CD4-positive, CD25-positive, alpha-beta regulatory T cell (primary cell): ENCODE measurements at regions not wholly inside any gene's neighbourhood (a gene's known extent, or its start where the extent isn't known, plus 50 kb on each side); places are given as distances from the start of the nearest gene placed in this dataset.
"Not testable (repeated sequence)": the region's sequence is repeated elsewhere in the genome, so short reads cannot be mapped to it uniquely, and the experiment has no call there.

Experiments
- ATAC-seq, 2 donors: fragments of 150-1000 bp; cut with Tn5 transposase; one replicate each; pipeline ENCODE4 v1.10.0; 2021; ENCODE audit warnings: low read depth in 2 of 2, moderate number of reproducible peaks in 2 of 2, moderate library complexity in 1 of 2
- DNase-seq, 3 donors: peaks; one replicate each; pipeline versions ENCODE4 v3.0.0 to v3.0.0-alpha.2; 2012 to 2022; ENCODE audit warnings: mixed read lengths in 1 of 3
- H3K27ac ChIP-seq: one replicate; pipeline ENCODE4 v1.7.0; 2013; ENCODE audit warnings: mild to moderate bottlenecking, low read length; ENCODE audit not compliant: insufficient read depth, poor library complexity, severe bottlenecking
- H3K27me3 ChIP-seq: one replicate; pipeline ENCODE4 v1.7.0; 2013; ENCODE audit warnings: low read length; ENCODE audit not compliant: control insufficient read depth, insufficient read depth
- H3K36me3 ChIP-seq: one replicate; pipeline ENCODE4 v1.7.0; 2013; ENCODE audit warnings: mild to moderate bottlenecking, low read length, moderate library complexity; ENCODE audit not compliant: control insufficient read depth, insufficient read depth
- H3K4me1 ChIP-seq: 2 replicates; pipeline ENCODE4 v1.7.0; 2013; ENCODE audit warnings: mild to moderate bottlenecking, low read length; ENCODE audit not compliant: insufficient read depth, control insufficient read depth, poor library complexity, severe bottlenecking
- H3K4me3 ChIP-seq: one replicate; pipeline ENCODE4 v1.7.0; 2013; ENCODE audit warnings: low read depth, mild to moderate bottlenecking, low read length, moderate library complexity
- H3K9me3 ChIP-seq, 2 experiments: 1 replicate in 1 of 2; 2 replicates in 1 of 2; pipeline ENCODE4 v1.7.0; 2013; ENCODE audit warnings: low read length in 2 of 2, mild to moderate bottlenecking in 1 of 2, moderate library complexity in 1 of 2; ENCODE audit not compliant: control insufficient read depth in 2 of 2
- H3K27ac Mint-ChIP-seq, 3 donors: one replicate each; pipeline ENCODE4 v1.8.0; 2020 to 2022; ENCODE audit warnings: mild to moderate bottlenecking in 3 of 3, mixed read lengths in 3 of 3, moderate library complexity in 2 of 3
- H3K27me3 Mint-ChIP-seq: one replicate; pipeline ENCODE4 v1.8.0; 2022; ENCODE audit warnings: mild to moderate bottlenecking, mixed read lengths
- H3K36me3 Mint-ChIP-seq: one replicate; pipeline ENCODE4 v1.8.0; 2020; ENCODE audit warnings: mixed read lengths
- H3K4me1 Mint-ChIP-seq, 4 donors: one replicate each; pipeline ENCODE4 v1.8.0; 2020 to 2022; ENCODE audit warnings: mixed read lengths in 4 of 4, mild to moderate bottlenecking in 1 of 4
- H3K4me3 Mint-ChIP-seq, 4 donors: one replicate each; pipeline ENCODE4 v1.8.0; 2020 to 2022; ENCODE audit warnings: mild to moderate bottlenecking in 4 of 4, mixed read lengths in 4 of 4, moderate library complexity in 3 of 4
- H3K9me3 Mint-ChIP-seq, 7 donors: one replicate each; pipeline ENCODE4 v1.8.0; 2020 to 2022; ENCODE audit warnings: mixed read lengths in 7 of 7, mild to moderate bottlenecking in 3 of 7, moderate library complexity in 2 of 7

DNA sequence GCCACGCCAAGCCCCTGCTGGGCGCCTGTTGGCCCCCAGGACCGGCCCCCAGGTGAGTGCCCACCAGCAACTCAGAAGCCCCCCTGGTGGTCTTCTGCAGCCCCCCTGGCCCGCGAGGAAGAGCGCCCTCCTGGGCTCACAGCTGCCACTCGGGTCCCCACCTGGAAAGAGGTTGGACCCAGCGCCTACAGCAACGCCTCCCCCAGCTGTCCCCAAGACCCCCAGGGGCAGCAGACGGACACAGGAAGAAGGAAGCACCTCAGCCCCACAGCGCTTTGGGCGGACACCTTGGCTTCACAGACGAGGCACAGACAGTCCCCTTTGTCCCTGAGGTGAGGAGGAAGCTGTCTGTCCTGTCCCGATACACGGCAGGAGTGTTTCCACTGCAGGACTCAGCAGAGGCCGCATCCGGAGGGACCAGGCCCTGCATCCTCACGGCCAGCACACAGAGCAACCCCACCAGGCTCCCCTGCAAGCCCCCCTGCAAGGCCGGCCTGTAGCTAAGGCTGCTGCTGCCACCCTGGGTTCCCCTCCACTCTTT, 115.6 kb upstream of the NKX1-1 start:
- Mint-ChIP-seq H3K4me3 (peak overlapping the region in 1 of 4 donors; percentile 31), H3K27me3 (peaks cover 40% of the 10 kb centered on the region), H3K36me3 (no peaks in the 10 kb centered on the region), H3K27ac (no peak overlapping the region), H3K9me3 (peaks cover 0 to 7% (median 1%) of the 10 kb centered on the region in 7 donors), H3K4me1 (peaks cover 0 to 11% (median 0%) of the 10 kb centered on the region in 4 donors)
- no peaks in the 10 kb centered on the region for H3K9me3 ChIP-seq
- H3K36me3 ChIP-seq: no peaks in the 10 kb centered on the region
- H3K4me1 ChIP-seq: no peaks in the 10 kb centered on the region
- no peak for ATAC-seq
- no peak overlapping the region for H3K27ac ChIP-seq
- peak in 1 of 3 donors; percentile 0 for DNase-seq
- H3K27me3 ChIP-seq: no peaks in the 10 kb centered on the region
- H3K4me3 ChIP-seq: no peak overlapping the region

- DNase-seq: peak in 2 of 3 donors; percentile 0 to 8
- not testable (repeated sequence) for H3K4me1 ChIP-seq, H3K27ac Mint-ChIP-seq, H3K36me3 ChIP-seq, H3K4me3 ChIP-seq, ATAC-seq, H3K9me3 ChIP-seq, H3K27me3 ChIP-seq, H3K27ac ChIP-seq, H3K9me3 Mint-ChIP-seq, H3K36me3 Mint-ChIP-seq
- Mint-ChIP-seq H3K4me1 (peaks cover 0 to 11% (median 0%) of the 10 kb centered on the region in 4 donors), H3K4me3 (peak overlapping the region in 3 of 4 donors; percentile 58 to 70 (median 69)), H3K27me3 (peaks cover 40% of the 10 kb centered on the region)
Measured at GRCh38 chr4:1520795-1521576, 114.7 kb upstream of the NKX1-1 start.

DNA sequence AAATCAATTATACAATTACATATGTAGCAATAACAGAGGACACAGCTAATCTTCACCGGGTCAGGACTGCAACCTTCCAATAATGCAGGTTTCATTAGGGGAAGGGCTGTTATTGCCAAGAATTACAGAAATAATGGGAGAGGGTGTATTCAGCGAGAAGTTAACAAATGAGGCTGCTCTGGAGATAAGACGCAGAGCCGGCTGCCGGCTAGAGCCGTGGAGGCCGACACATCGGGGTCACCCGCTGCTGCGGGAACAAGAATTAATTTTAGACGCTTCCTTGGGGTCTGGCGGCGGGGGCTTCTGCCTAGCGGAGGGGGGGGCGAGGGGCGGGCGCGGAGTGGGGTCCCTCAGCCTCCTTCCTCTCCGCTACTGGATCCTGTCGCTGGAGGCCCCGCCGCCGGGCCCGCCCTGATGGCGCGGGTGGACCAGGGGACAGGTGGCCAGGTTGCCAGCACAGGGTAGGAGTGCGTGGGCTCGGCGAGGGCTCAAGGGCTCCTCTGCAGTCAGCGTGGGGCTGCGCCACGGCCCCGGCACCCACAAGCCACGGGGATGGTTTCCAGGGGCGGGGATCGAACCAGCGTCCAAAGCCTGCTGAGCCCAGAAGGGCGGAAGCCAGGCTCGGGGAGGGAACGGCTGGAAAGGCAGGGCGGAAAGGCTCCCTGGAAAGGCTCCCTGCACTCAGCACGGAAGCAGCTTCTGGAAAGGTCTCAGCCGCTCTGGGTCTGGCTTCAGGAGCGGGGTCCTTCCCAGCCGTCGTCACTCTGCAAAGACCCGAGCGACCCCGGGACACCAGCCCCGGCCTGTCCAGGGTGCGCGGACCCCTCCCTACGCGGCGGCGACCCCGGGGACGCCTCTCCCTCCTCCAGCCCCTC, 113.8 kb upstream of the NKX1-1 start:
- Mint-ChIP-seq H3K27ac (peak overlapping the region in 1 of 3 donors; percentile 62), H3K4me1 (peaks cover 0 to 11% (median 0%) of the 10 kb centered on the region in 4 donors), H3K4me3 (peak overlapping the region in 3 of 4 donors; percentile 52 to 89 (median 54)), H3K9me3 (peaks cover 0 to 3% (median 0%) of the 10 kb centered on the region in 7 donors), H3K36me3 (no peaks in the 10 kb centered on the region), H3K27me3 (peaks cover 31% of the 10 kb centered on the region)
- H3K9me3 ChIP-seq: no peaks in the 10 kb centered on the region
- H3K36me3 ChIP-seq: no peaks in the 10 kb centered on the region
- H3K4me3 ChIP-seq: no peak overlapping the region
- no peaks in the 10 kb centered on the region for H3K27me3 ChIP-seq
- DNase-seq: peak in 1 of 3 donors; percentile 0
- no peaks in the 10 kb centered on the region for H3K4me1 ChIP-seq
- no peak for ATAC-seq
- H3K27ac ChIP-seq: no peak overlapping the region

DNA sequence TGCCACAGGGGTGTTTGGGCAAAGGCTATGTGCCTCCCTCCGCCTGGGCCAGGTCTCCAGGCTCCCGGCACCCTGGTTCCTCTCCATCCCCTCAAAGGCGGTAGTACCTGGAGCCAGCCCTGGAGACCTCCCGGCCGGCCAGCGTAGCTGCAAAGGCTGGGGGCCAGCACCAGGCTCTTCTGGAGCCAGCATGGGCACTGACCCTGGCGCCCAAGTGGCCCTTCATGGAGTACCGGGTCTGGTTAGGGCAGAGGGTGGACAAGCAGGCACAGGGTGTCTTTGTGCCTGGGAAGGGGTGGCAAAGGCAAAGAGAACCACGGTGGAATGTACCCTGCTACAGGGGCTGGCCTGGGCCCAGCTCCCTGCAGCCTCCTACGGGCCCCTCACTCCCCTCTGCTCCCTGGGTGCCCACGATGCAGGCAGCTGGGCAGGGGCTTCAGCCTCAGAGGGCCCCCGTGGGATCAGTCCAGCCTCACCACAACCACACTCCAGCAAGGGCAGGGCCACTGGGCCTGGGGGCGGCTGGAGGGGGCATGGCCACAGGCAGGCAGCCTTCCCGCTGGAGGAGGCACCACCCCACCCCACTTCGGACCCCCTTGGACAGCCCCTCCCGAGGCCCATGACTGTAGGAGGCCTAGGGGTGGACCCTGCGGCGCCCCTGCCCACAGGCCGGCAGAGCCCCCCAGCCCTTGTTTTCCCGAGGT, 112.9 kb upstream of the NKX1-1 start:
- Histone ChIP-seq H3K4me3 (no peak overlapping the region), H3K36me3 (no peaks in the 10 kb centered on the region), H3K27me3 (peaks cover under 1% of the 10 kb centered on the region), H3K27ac (no peak overlapping the region), H3K4me1 (no peaks in the 10 kb centered on the region), H3K9me3 (no peaks in the 10 kb centered on the region)
- DNase-seq (peak in 1 of 3 donors; percentile 0), ATAC-seq (no peak)
- Mint-ChIP-seq H3K4me1 (peaks cover 0 to 11% (median 0%) of the 10 kb centered on the region in 4 donors), H3K4me3 (peak overlapping the region in 1 of 4 donors; percentile 52), H3K9me3 (peaks cover 0 to 3% (median 0%) of the 10 kb centered on the region in 7 donors), H3K27me3 (peaks cover 28% of the 10 kb centered on the region), H3K36me3 (no peaks in the 10 kb centered on the region), H3K27ac (peak overlapping the region in 1 of 3 donors; percentile 62)

DNA sequence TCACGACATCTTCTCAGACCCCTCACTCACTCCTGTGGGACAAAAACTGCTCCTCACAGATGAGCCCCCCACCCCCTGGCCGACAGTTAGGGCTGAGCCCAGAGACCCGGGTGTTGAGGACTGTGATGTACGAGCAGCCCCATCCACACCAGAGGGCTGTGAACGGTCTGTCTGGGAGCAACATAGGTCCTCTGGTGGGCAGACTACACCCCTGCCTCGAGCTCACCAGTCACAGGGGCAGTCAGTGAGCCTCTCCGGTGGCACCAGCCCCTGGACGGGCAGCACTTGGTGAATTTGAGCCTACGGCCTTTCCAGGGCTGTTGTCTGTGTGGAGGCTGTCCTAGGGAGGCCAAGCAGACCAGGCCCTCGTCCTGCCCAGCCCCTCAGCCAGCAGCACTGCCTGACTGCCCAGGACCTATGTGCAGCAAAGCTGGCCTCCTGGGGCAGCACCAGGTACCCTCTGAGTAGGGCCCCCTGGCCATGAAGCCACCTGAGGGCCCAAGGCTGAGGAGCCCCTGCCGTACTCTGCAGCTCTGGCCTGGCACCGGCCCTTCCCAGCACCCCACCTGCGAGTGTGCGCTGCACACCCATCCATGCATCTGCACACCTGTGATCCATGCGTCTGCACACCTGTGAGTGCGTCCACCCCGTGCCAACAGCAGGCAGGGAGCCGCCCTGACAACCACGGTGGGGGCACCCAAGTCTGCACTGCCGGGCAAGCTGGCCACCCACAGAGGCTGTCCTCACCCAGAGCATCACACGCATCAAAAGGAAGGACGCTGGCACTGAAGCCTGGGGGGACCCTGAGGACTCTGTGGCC, 111.6 kb upstream of the NKX1-1 start:
- Histone ChIP-seq H3K27ac (no peak overlapping the region), H3K4me1 (peaks cover 7% of the 10 kb centered on the region), H3K4me3 (no peak overlapping the region), H3K27me3 (peaks cover 5% of the 10 kb centered on the region), H3K9me3 (no peaks in the 10 kb centered on the region), H3K36me3 (no peaks in the 10 kb centered on the region)
- peak overlapping the region in 1 of 3 donors; percentile 80 for H3K27ac Mint-ChIP-seq
- peaks cover 0 to 2% (median 0%) of the 10 kb centered on the region in 7 donors for H3K9me3 Mint-ChIP-seq
- peaks cover 15% of the 10 kb centered on the region for H3K27me3 Mint-ChIP-seq
- H3K36me3 Mint-ChIP-seq: no peaks in the 10 kb centered on the region
- ATAC-seq (no peak), DNase-seq (peak in 1 of 3 donors; percentile 0)
- peak overlapping the region in 1 of 4 donors; percentile 67 for H3K4me3 Mint-ChIP-seq
- H3K4me1 Mint-ChIP-seq: peaks cover 0 to 11% (median 0%) of the 10 kb centered on the region in 4 donors

DNA sequence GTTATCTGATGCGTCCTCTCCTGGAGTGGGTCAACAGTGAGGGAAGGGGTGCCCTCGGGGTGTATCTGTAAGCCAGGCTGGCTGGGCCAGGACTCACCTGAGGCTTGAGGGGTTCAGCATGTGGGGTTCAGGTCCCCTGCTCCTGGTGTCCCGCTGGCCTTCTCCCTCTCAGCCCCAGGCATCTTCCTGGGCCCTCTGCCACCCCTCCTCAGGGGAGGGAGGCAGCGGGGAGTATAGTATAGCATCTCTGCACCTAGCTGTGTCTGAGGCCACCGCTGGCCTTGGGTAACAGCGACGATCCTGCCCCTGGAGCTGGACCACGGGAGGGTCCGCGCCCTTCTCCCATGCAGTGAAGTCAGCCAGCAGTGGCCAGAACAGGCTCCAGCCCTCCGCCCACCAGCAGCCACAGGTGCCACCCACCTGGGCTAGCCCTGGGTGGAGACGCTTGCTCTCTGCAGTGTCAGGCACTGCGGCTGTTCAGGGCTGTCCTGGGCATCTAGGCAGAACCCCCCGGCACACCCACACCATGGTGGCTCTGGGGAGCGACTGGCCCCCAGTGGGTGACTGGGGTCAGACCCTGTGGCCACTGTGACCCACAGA, 110.7 kb upstream of the NKX1-1 start:
- Mint-ChIP-seq H3K9me3 (peaks cover 0 to 2% (median 0%) of the 10 kb centered on the region in 7 donors), H3K4me3 (peak overlapping the region in 1 of 4 donors; percentile 56), H3K27ac (no peak overlapping the region), H3K27me3 (peaks cover 13% of the 10 kb centered on the region), H3K36me3 (no peaks in the 10 kb centered on the region), H3K4me1 (peaks cover 0 to 11% (median 0%) of the 10 kb centered on the region in 4 donors)
- ATAC-seq: no peak
- peaks cover 7% of the 10 kb centered on the region for H3K4me1 ChIP-seq
- H3K4me3 ChIP-seq: no peak overlapping the region
- no peaks in the 10 kb centered on the region for H3K9me3 ChIP-seq
- no peak overlapping the region for H3K27ac ChIP-seq
- H3K27me3 ChIP-seq: peaks cover 5% of the 10 kb centered on the region
- peak in 1 of 3 donors; percentile 0 for DNase-seq
- H3K36me3 ChIP-seq: no peaks in the 10 kb centered on the region
